ENCODE measurements at regions not wholly inside any gene's neighbourhood (a gene's known extent, or its start where the extent isn't known, plus 50 kb on each side); places are given as distances from the start of the nearest gene placed in this dataset.

DNA sequence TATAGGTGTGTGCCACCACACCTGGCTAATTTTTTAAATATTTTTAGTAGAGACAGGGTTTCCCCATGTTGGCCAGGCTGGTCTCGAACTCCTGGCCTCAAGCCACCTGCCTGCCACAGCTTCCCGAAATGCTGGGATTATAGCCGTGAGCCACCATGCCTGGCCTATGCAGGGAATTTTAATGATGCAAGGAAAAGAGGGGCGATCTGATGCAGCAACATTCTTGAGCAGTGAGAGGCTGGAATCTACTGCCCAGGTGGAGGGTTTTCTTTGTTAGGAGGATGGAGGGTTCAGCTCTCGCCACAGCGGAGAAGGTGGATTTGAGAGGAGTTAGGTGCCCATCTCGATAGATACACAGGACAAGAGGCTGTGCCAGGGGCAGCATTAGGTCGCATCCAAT lies 332.3 kb downstream of the GATA3 start:
- TF ChIP-seq LARP7 (IDR thresholded peaks at IDR 0.05) (no peak), EZH2 (IDR thresholded peaks at IDR 0.05; ENCODE audit: borderline replicate concordance, control insufficient read depth, low read depth, low read length) (no peak), USF1 (IDR thresholded peaks at IDR 0.05; ENCODE audit: borderline replicate concordance, extremely low read length, insufficient read depth, low read depth, low read length) (no peak), EGR1 (IDR thresholded peaks at IDR 0.05; ENCODE audit: borderline replicate concordance in 1 of 2, low read depth in 2 of 2, low read length in 2 of 2) (no peak), RBBP5 (conservative IDR thresholded peaks at IDR 0.05) (no peak), RB1 (IDR thresholded peaks at IDR 0.05; ENCODE audit: borderline replicate concordance) (no peak), KAT2A (conservative IDR thresholded peaks at IDR 0.05; ENCODE audit: control insufficient read depth, low read depth, low read length) (no peak), SIN3A (IDR thresholded peaks at IDR 0.05; ENCODE audit: low read depth, low read length) (no peak), POLR2A (IDR thresholded peaks at IDR 0.05; ENCODE audit: low read depth, low read length) (no peak), TAF1 (IDR thresholded peaks at IDR 0.05; ENCODE audit: borderline replicate concordance, low read depth, low read length) (no peak), BRCA1 (IDR thresholded peaks at IDR 0.05; ENCODE audit: low read depth, low read length) (no peak), POLR2AphosphoS2 (IDR thresholded peaks at IDR 0.05; ENCODE audit: low read depth, low read length) (no peak)
- TF ChIP-seq, protein P1, sequence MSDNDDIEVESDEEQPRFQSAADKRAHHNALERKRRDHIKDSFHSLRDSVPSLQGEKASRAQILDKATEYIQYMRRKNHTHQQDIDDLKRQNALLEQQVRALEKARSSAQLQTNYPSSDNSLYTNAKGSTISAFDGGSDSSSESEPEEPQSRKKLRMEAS (IDR thresholded peaks at IDR 0.05; ENCODE audit: low read depth, low read length), result no peak
- TF ChIP-seq, protein P2, sequence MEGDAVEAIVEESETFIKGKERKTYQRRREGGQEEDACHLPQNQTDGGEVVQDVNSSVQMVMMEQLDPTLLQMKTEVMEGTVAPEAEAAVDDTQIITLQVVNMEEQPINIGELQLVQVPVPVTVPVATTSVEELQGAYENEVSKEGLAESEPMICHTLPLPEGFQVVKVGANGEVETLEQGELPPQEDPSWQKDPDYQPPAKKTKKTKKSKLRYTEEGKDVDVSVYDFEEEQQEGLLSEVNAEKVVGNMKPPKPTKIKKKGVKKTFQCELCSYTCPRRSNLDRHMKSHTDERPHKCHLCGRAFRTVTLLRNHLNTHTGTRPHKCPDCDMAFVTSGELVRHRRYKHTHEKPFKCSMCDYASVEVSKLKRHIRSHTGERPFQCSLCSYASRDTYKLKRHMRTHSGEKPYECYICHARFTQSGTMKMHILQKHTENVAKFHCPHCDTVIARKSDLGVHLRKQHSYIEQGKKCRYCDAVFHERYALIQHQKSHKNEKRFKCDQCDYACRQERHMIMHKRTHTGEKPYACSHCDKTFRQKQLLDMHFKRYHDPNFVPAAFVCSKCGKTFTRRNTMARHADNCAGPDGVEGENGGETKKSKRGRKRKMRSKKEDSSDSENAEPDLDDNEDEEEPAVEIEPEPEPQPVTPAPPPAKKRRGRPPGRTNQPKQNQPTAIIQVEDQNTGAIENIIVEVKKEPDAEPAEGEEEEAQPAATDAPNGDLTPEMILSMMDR (IDR thresholded peaks at IDR 0.05 in 2 of 3, conservative IDR thresholded peaks at IDR 0.05 in 1 of 3; ENCODE audit: control insufficient read depth in 2 of 3, extremely low read depth in 1 of 3, insufficient read depth in 1 of 3, low read depth in 3 of 3, low read length in 3 of 3), result no peak
